ENCODE measurements at regions not wholly inside any gene's neighbourhood (a gene's known extent, or its start where the extent isn't known, plus 50 kb on each side); places are given as distances from the start of the nearest gene placed in this dataset.

- no peak for TF ChIP-seq CTCF (IDR thresholded peaks at IDR 0.05; ENCODE audit: low read depth, low read length)
- DNase-seq (ENCODE audit: low read depth, low spot score), result peak; percentile 39
- ChIA-PET CTCF (no interaction called here), POLR2A (no interaction called here)
- Histone ChIP-seq H3K27me3 (ENCODE audit: control insufficient read depth, insufficient read depth, low read length) (no peaks in the 10 kb centered on the region), H3K9me3 (ENCODE audit: control insufficient read depth, insufficient read depth, low read length) (no peaks in the 10 kb centered on the region), H3K27ac (ENCODE audit: low read depth, low read length) (no peak overlapping the region), H3K4me3 (ENCODE audit: low read depth, low read length) (no peak overlapping the region)
Measured at GRCh38 chr3:106811376-106811775, 565.9 kb upstream of the CCDC54 start.

GRCh38 chr3:106813742-106814141, 563.5 kb upstream of the CCDC54 start:
- ChIA-PET POLR2A (no interaction called here), CTCF (no interaction called here)
- H3K27ac ChIP-seq (ENCODE audit: low read depth, low read length), result no peak overlapping the region
- H3K27me3 ChIP-seq (ENCODE audit: control insufficient read depth, insufficient read depth, low read length), result no peaks in the 10 kb centered on the region
- DNase-seq (ENCODE audit: low read depth, low spot score), result no peak
- H3K4me3 ChIP-seq (ENCODE audit: low read depth, low read length), result no peak overlapping the region
- no peaks in the 10 kb centered on the region for H3K9me3 ChIP-seq (ENCODE audit: control insufficient read depth, insufficient read depth, low read length)
- no peak for TF ChIP-seq CTCF (IDR thresholded peaks at IDR 0.05; ENCODE audit: low read depth, low read length)

- Histone ChIP-seq H3K9me3 (ENCODE audit: control insufficient read depth, insufficient read depth, low read length) (no peaks in the 10 kb centered on the region), H3K4me3 (ENCODE audit: low read depth, low read length) (no peak overlapping the region), H3K27me3 (ENCODE audit: control insufficient read depth, insufficient read depth, low read length) (no peaks in the 10 kb centered on the region), H3K27ac (ENCODE audit: low read depth, low read length) (no peak overlapping the region)
- ChIA-PET POLR2A (no interaction called here), CTCF (no interaction called here)
- no peak for DNase-seq (ENCODE audit: low read depth, low spot score)
- no peak for TF ChIP-seq CTCF (IDR thresholded peaks at IDR 0.05; ENCODE audit: low read depth, low read length)
Measured at GRCh38 chr3:106814231-106814630, 563.0 kb upstream of the CCDC54 start.

- POLR2A ChIA-PET, result interaction anchor here (0.9 kb wide), 1 partner anchor 9 kb away, joined by 3 read pairs; no protein-coding TSS in a partner anchor
- H3K9me3 ChIP-seq (ENCODE audit: control insufficient read depth, insufficient read depth, low read length), result peaks cover 8% of the 10 kb centered on the region
- H3K27ac ChIP-seq (ENCODE audit: low read depth, low read length), result no peak overlapping the region
- no peaks in the 10 kb centered on the region for H3K27me3 ChIP-seq (ENCODE audit: control insufficient read depth, insufficient read depth, low read length)
- CTCF ChIA-PET, result interaction anchor here (1.1 to 1.4 kb wide), 2 partner anchors 10 to 247 kb away, joined by 3 to 4 read pairs; no protein-coding TSS in a partner anchor
- DNase-seq (ENCODE audit: low read depth, low spot score), result no peak
- no peak overlapping the region for H3K4me3 ChIP-seq (ENCODE audit: low read depth, low read length)
- TF ChIP-seq CTCF (IDR thresholded peaks at IDR 0.05; ENCODE audit: low read depth, low read length), result no peak
Measured at GRCh38 chr3:106816838-106817237, 560.4 kb upstream of the CCDC54 start.

- no peak for DNase-seq (ENCODE audit: low read depth, low spot score)
- CTCF ChIA-PET, result no interaction called here
- Histone ChIP-seq H3K9me3 (ENCODE audit: control insufficient read depth, insufficient read depth, low read length) (peaks cover 14% of the 10 kb centered on the region), H3K4me3 (ENCODE audit: low read depth, low read length) (no peak overlapping the region), H3K27ac (ENCODE audit: low read depth, low read length) (no peak overlapping the region), H3K27me3 (ENCODE audit: control insufficient read depth, insufficient read depth, low read length) (no peaks in the 10 kb centered on the region)
- no peak for TF ChIP-seq CTCF (IDR thresholded peaks at IDR 0.05; ENCODE audit: low read depth, low read length)
- POLR2A ChIA-PET, result interaction anchor here (0.9 kb wide), 1 partner anchor 8 kb away, joined by 3 read pairs; no protein-coding TSS in a partner anchor
Measured at GRCh38 chr3:106817706-106818105, 559.5 kb upstream of the CCDC54 start.
